Fibroblast of the conjunctiva (primary cell): ENCODE measurements at regions not wholly inside any gene's neighbourhood (a gene's known extent, or its start where the extent isn't known, plus 50 kb on each side); places are given as distances from the start of the nearest gene placed in this dataset.
A peak's percentile ranks its signal among the peaks of the same experiment; 100 is the strongest.

Source experiments
- DNase-seq: peaks from one replicate; pipeline ENCODE4 v3.0.0-alpha.2; 2010; ENCODE audit warnings: low read depth

GRCh38 chr16:85990861-85991301, 91.9 kb downstream of the IRF8 start:
- DNase-seq, result no peak

DNA sequence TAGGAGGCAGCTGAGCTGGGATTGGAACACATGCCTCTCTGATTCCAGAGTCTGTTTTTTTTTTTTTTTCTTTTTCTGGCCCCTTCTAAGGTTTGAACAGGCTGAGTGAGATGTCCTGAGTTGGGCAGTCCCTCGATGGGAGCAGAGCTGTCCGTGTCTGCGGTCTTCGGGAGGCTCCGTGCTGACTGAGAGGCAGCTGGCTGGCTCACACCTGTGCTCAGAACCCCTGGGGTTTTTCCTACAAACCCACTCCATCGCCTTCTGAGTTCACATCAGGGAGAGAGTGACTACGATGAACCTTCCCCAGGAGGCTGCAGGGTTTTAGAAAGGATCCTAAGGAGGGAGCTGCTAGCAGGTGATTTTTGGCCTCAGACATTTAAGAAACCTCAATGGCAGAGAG, 92.5 kb downstream of the IRF8 start:
- no peak for DNase-seq

GRCh38 chr16:85991856-85992255, 92.9 kb downstream of the IRF8 start:
- DNase-seq, result no peak

DNA sequence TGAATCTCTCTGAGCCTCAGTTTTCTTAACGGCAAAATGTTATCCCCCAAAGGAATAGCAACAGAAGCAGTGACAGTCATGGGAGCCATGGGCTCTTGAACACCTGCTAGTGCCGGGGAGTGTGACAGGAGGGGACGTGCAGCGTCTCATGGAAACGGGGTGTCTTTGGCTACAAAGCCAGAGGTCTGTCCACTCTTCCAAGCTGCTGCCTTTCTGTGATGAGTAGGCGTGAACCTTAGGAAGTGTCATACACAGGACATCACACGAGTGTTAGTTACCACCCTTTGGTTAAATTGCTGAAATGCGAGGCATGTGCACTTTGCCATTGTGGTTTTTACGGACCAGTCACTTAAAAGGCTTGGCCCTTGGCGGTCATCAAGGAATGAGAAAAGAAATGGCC, 93.4 kb downstream of the IRF8 start:
- DNase-seq, result no peak

DNA sequence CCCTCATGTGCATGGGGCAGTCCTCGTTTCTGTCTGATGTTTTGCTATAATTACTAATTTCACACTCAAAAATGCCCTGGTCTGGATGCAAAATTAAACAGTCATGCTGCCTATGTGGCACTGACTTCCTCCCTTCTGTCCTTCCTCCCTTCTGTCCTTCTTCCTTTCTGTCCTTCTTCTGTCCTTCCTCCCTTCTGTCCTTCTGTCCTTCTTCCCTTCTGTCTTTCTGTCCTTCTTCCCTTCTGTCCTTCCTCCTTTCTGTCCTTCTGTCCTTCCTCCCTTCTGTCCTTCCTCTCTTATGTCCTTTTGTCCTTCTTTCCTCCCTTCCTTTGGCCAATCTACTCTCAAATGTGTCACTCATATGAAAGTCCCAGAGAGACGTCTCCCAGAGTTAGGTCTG, 93.8 kb downstream of the IRF8 start:
- DNase-seq, result no peak

GRCh38 chr16:85994492-85995490, 95.8 kb downstream of the IRF8 start:
- DNase-seq, result no peak

DNA sequence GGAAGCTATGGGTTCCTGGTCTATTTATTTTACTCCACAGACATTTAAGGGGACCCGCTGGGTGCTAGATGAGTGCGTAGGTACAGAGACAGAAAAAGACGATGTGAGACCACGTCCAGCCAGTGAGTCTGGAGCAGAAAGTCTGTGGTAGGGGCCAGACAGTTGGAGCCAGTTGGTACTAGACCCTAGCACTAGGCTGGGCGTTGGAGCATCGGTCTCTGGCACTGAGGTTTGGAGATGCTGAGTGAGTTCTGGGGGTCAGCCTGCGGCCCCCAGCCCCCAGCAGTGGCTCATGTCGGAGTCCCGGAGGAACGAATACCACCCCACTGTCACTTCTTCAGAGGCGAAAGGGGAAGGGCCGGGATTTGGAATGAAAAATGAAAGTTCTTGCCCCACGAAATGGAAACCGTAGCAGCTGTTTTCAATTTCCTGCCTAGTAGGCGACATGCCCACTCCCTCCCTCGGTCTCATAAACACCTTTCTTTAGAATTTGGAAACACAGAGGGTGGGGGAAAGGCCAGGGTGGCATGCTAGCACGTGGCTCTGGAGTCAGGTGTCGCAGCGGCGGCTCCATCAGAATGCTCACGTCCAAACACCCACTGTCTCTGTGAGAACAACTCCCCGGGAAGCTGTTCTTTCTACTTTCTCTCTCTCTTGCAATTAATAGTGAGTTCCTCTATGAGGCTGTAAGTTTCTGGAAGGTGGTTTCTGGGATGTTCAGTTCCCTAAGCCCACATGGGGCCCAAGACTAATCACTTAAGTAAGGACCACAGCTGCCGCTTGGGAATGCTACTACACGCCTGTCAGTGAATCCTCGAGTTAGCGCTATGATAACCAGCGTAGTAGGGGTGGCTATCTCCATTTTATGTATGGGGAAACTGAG, 96.8 kb downstream of the IRF8 start:
- DNase-seq, result no peak

- DNase-seq, result no peak
Observed at GRCh38 chr16:85996843-85997242, 97.9 kb downstream of the IRF8 start.

DNA sequence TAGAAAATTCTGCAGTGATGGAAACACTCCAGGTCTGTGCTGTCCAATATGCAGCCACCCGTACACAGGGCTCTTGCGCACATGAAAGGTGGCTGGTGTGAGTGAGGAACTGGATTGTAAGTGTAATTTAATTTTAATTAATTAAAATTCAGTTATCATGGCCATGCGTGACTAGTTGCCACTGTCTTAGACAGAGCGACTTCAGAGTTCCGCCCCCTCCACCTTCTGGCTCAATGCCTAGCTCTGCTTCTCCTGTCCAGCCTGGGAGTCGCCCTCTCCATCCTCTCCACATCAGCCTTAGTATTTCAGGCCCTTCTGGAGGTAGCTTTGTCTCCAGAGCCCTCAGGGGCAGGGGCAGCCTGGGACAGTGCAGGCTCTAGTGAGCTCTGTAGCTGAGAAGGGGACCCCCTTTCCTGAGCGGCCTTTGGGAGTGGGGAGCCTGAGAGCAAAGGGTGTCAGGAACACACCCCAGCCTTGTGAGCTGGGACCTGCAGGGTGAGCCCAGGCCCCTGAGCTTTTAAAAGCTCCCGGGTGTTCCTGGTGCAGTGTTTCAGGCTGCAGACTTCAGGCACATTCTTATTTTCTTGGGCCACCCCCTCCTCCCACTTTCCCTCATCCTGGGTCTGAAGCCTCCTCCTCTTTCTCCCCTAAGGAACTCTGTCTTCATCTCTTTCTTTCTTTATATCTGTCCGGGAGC, 99.4 kb downstream of the IRF8 start:
- DNase-seq, result no peak

DNA sequence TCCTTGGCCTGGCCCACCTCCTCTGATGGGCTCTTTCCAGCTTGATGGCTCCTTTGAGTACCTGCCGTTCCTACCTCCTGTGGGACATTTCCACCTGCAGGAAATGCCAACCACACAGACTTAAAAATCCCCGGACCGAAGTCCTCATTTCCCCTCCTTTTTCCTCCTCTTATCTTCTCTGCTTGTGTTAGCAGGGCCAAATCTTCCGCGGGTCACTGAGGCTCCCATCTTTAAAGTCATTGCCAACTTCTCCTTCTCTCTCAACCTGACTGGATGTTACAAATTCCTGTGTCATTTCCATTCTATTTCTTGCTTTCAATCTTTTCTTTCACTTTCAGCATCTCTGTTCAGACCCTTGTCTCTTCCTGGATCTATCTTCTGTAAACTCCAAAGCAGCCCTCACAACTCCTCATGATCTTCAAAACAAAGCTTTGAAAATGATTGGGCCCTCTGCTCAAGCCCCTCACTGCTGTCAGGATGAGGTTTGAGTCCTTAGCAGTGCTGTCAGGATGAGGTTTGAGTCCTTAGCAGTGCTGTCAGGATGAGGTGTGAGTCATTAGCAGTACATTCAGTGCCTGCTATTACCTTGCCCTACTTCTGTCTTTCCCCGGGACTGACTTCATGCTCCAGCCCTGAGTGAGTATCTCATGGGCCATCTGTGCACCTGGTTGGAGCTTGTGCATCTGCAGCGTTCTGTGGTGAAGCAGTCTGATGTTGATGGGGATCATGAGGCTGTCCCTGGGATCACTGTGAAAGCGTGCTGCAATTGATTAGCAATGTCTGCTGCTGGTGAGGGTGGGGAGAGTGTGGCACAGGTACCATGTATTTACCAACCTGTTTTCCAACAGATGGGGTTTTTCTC, 100.1 kb downstream of the IRF8 start:
- DNase-seq, result no peak

GRCh38 chr16:85999778-86000177, 100.8 kb downstream of the IRF8 start:
- no peak for DNase-seq

DNA sequence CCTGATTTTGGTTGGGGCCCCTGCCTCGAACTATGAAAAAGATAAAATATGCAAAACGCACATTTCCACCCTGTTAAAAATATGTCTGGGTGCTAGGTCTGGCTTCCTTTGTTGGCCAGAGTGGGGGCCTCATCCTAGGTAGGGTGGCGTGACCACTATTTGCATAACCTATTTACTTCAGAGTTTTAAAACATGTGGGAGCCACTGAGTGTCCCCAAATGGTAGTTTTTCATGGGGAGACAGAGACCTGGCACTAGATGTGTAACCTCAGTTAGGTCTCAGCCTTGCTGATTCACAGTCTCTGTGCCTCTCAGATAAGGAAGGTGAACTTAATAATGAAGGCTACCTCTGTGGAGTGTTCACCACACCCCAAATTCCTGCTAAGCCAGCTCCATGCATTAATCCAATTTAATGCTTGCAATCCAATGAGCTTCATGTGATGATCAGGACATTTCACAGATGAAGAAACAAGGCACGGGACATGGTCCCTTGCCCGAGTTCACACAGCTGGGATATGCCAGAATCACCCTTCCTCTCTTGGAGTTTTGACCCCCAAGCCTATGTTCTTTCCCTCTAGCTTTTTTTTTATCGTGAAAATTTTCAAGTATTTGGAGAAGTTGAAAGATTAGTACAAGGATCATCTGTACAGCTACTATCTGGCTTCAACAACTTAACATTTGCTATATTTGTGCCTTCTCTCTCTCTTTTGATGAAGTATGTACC, 103.4 kb downstream of the IRF8 start:
- DNase-seq, result no peak

DNA sequence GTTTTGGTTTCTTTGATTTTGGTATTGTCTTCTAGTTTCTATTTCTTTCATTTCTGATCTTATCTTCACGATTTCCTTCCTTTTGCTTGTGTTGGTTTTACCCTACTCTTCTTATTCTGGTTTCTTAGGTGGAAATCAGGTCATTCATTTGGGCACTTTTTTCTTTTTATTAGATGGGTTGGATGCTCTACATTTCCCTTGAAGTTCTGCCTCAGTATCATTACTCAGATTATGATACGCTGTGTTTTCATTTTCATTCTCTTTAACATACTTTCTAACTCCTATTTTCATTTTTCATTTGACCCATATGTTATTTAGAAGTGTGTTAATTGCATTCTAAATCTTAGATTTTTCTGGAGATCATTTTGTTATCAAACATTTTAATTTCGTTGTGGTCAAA, 108.6 kb downstream of the IRF8 start:
- DNase-seq, result no peak

DNA sequence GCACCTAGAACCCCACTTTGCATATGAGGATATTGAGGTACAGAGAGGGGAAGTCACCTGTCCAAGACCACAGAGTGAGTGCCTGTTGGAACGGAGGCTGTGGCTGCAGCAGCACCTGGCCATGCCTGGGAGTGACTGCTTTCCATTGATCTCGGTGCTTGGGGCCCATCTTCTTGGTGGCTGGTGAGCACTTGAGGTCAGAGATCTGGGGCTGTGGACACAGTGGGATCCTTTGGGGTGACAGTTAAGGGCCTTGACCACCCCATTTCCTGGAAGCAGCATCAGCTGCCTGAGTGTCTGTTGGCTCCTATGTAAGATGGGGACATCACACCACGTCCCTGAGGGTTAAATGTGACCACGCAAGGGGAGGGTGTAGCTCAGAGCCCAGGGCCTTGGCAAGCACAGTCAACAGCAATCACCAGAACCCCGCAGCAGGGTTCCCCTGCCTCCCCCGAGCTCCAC, 111.7 kb downstream of the IRF8 start:
- no peak for DNase-seq

GRCh38 chr16:86011532-86011931, 112.6 kb downstream of the IRF8 start:
- DNase-seq, result no peak

GRCh38 chr16:86012221-86012620, 113.3 kb downstream of the IRF8 start:
- no peak for DNase-seq

GRCh38 chr16:86013867-86014266, 114.9 kb downstream of the IRF8 start:
- no peak for DNase-seq

- no peak for DNase-seq
Observed at GRCh38 chr16:86015606-86016005, 116.6 kb downstream of the IRF8 start.

GRCh38 chr16:86016201-86016965, 117.4 kb downstream of the IRF8 start:
- DNase-seq, result peak; percentile 47

DNA sequence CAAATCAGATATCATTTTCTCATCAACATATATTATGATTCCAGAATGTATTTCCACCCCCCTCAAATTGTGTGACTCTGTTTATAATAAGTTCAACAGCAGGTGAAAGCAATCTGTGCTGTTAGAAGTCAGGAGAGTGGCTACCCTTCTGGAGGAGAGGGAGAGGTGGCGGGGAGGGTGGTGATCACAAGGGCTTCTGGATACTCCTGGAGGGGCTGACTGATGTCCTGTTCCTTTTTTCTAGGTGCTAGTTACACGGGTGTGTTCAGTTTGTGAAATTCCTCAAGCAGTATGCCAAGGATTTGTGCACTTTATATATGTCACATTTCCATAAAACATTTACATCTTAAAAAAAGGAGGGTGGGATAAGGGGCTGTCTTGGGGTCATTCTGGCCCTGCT, 119.1 kb downstream of the IRF8 start:
- no peak for DNase-seq
